ENCODE measurements at regions not wholly inside any gene's neighbourhood (a gene's known extent, or its start where the extent isn't known, plus 50 kb on each side); places are given as distances from the start of the nearest gene placed in this dataset.
"Not testable (repeated sequence)": the region's sequence is repeated elsewhere in the genome, so short reads cannot be mapped to it uniquely, and the experiment has no call there.

- Histone ChIP-seq H3K4me3 (replicated peaks; ENCODE audit: insufficient read depth, low read length) (no peak overlapping the region), H3K27me3 (ENCODE audit: insufficient read depth, poor library complexity, severe bottlenecking) (no peaks in the 10 kb centered on the region), H3K27ac (replicated peaks) (no peak overlapping the region)
- TF ChIP-seq REST (IDR thresholded peaks at IDR 0.05; ENCODE audit: insufficient replicate concordance, low read depth) (no peak), GABPA (IDR thresholded peaks at IDR 0.05; ENCODE audit: low read depth) (no peak), CTCF (IDR thresholded peaks at IDR 0.05; ENCODE audit: insufficient read depth, low read length) (no peak), SPI1 (IDR thresholded peaks at IDR 0.05; ENCODE audit: borderline replicate concordance, low read depth) (no peak), POLR2AphosphoS5 (IDR thresholded peaks at IDR 0.05; ENCODE audit: low read depth) (no peak)
- no peak for DNase-seq (ENCODE audit: low read depth in 1 of 2, low spot score in 1 of 2)
Measured at GRCh38 chr21:9760398-9761074, 760.8 kb upstream of the TPTE start.

GRCh38 chr21:9763306-9763705 is 758.1 kb upstream of the TPTE start:
- Histone ChIP-seq H3K4me3 (replicated peaks; ENCODE audit: insufficient read depth, low read length) (no peak overlapping the region), H3K27me3 (ENCODE audit: insufficient read depth, poor library complexity, severe bottlenecking) (no peaks in the 10 kb centered on the region), H3K27ac (replicated peaks) (no peak overlapping the region)
- TF ChIP-seq GABPA (IDR thresholded peaks at IDR 0.05; ENCODE audit: low read depth): no peak
- no peak for TF ChIP-seq POLR2AphosphoS5 (IDR thresholded peaks at IDR 0.05; ENCODE audit: low read depth)
- no peak for TF ChIP-seq SPI1 (IDR thresholded peaks at IDR 0.05; ENCODE audit: borderline replicate concordance, low read depth)
- TF ChIP-seq CTCF (IDR thresholded peaks at IDR 0.05; ENCODE audit: insufficient read depth, low read length): no peak
- no peak for TF ChIP-seq REST (IDR thresholded peaks at IDR 0.05; ENCODE audit: insufficient replicate concordance, low read depth)
- no peak for DNase-seq (ENCODE audit: low read depth in 1 of 2, low spot score in 1 of 2)

- H3K27me3 ChIP-seq (ENCODE audit: insufficient read depth, poor library complexity, severe bottlenecking): no peaks in the 10 kb centered on the region
- DNase-seq (ENCODE audit: low read depth in 1 of 2, low spot score in 1 of 2): no peak
- no peak overlapping the region for H3K4me3 ChIP-seq (replicated peaks; ENCODE audit: insufficient read depth, low read length)
- TF ChIP-seq SPI1 (IDR thresholded peaks at IDR 0.05; ENCODE audit: borderline replicate concordance, low read depth): no peak
- no peak for TF ChIP-seq GABPA (IDR thresholded peaks at IDR 0.05; ENCODE audit: low read depth)
- no peak for TF ChIP-seq REST (IDR thresholded peaks at IDR 0.05; ENCODE audit: insufficient replicate concordance, low read depth)
- TF ChIP-seq CTCF (IDR thresholded peaks at IDR 0.05; ENCODE audit: insufficient read depth, low read length): no peak
- no peak for TF ChIP-seq POLR2AphosphoS5 (IDR thresholded peaks at IDR 0.05; ENCODE audit: low read depth)
- H3K27ac ChIP-seq (replicated peaks): no peak overlapping the region
Measured at GRCh38 chr21:9763807-9764206, 757.6 kb upstream of the TPTE start.

GRCh38 chr21:9764294-9764693 is 757.1 kb upstream of the TPTE start:
- not testable (repeated sequence) for H3K27ac ChIP-seq (replicated peaks); DNase-seq (ENCODE audit: low read depth in 1 of 2, low spot score in 1 of 2); H3K27me3 ChIP-seq (ENCODE audit: insufficient read depth, poor library complexity, severe bottlenecking)

GRCh38 chr21:9765538-9765937 is 755.8 kb upstream of the TPTE start:
- H3K27me3 ChIP-seq (ENCODE audit: insufficient read depth, poor library complexity, severe bottlenecking); H3K27ac ChIP-seq (replicated peaks); H3K4me3 ChIP-seq (replicated peaks; ENCODE audit: insufficient read depth, low read length); DNase-seq (ENCODE audit: low read depth in 1 of 2, low spot score in 1 of 2): not testable (repeated sequence)

More at GRCh38 chr21:9764294-9764693, 757.1 kb upstream of the TPTE start:
- not testable (repeated sequence) for H3K4me3 ChIP-seq (replicated peaks; ENCODE audit: insufficient read depth, low read length)

Data from HL-60 (cell line).